ENCODE measurements at regions not wholly inside any gene's neighbourhood (a gene's known extent, or its start where the extent isn't known, plus 50 kb on each side); places are given as distances from the start of the nearest gene placed in this dataset.

DNA sequence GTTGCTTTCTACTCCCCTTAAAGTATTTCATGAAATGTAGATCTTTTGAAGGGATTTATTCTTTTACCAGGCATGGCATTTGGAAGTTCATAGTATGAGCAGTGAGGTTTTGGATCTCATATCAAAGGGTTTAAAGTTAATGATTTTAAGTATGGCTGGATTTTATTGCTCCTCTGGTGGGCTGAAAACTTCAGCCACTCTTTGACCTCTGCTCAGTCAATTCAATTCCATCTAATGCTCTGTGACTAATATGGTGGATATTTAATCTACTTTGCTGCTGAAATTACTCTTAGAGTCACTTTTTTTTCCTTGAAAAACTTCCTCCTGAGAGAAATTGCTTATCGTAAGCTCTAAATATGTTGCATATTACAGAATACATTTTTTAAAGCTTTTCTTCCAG, 218.6 kb downstream of the NR2F2 start:
- ChIA-PET POLR2A (no interaction called here), CTCF (ENCODE audit: unreplicated experiment) (no interaction called here)
- Histone ChIP-seq H3K79me2 (ENCODE audit: insufficient read depth, low read depth, low read length) (no peaks in the 10 kb centered on the region), H3K4me3 (ENCODE audit: low read depth, low read length, poor library complexity, severe bottlenecking) (no peak overlapping the region), H3K9me3 (ENCODE audit: low read length) (no peaks in the 10 kb centered on the region), H3K4me2 (ENCODE audit: low read length) (no peak overlapping the region), H3K36me3 (ENCODE audit: insufficient read depth, low read length) (no peaks in the 10 kb centered on the region), H4K20me1 (ENCODE audit: insufficient read depth, low read length) (no peaks in the 10 kb centered on the region), H3K27ac (ENCODE audit: low read depth, low read length, poor library complexity, severe bottlenecking) (no peak overlapping the region), H2AFZ (ENCODE audit: low read length) (no peak overlapping the region), H3K9me2 (ENCODE audit: insufficient read depth, low read length) (no peaks in the 10 kb centered on the region), H3K4me1 (ENCODE audit: insufficient read depth, low read length, poor library complexity, severe bottlenecking) (no peaks in the 10 kb centered on the region)
- no peak for DNase-seq (ENCODE audit: low spot score)
- TF ChIP-seq, protein P1, sequence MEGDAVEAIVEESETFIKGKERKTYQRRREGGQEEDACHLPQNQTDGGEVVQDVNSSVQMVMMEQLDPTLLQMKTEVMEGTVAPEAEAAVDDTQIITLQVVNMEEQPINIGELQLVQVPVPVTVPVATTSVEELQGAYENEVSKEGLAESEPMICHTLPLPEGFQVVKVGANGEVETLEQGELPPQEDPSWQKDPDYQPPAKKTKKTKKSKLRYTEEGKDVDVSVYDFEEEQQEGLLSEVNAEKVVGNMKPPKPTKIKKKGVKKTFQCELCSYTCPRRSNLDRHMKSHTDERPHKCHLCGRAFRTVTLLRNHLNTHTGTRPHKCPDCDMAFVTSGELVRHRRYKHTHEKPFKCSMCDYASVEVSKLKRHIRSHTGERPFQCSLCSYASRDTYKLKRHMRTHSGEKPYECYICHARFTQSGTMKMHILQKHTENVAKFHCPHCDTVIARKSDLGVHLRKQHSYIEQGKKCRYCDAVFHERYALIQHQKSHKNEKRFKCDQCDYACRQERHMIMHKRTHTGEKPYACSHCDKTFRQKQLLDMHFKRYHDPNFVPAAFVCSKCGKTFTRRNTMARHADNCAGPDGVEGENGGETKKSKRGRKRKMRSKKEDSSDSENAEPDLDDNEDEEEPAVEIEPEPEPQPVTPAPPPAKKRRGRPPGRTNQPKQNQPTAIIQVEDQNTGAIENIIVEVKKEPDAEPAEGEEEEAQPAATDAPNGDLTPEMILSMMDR (conservative IDR thresholded peaks at IDR 0.05; ENCODE audit: low read length), result no peak
- no peak for TF ChIP-seq EZH2phosphoT487 (IDR thresholded peaks at IDR 0.05; ENCODE audit: borderline replicate concordance, low read depth, low read length)
- intact Hi-C loops (cut with micrococcal nuclease; ENCODE audit: unreplicated experiment), result no loop called here
- no TSS peak for BruUV-seq (replicated peaks)

DNA sequence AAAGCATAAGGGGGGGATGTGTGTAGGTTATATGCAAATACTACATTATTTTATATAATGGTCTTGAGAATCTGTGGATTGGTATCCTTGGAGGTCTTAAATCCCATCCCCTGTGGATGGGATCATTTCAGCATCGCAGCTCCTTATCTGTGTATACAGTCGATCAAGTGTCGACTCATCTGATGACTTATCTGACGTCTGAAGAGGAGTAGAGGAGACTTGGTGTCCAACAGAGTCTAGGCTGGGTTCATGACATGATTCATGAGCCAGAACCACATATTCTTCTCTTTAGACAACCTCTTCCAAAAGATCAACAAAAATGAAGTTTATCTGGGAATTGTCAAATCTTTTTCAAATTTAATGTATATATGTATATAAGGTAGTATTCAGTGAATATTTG, 220.7 kb downstream of the NR2F2 start:
- no peak overlapping the region for H3K4me2 ChIP-seq (ENCODE audit: low read length)

GRCh38 chr15:96551722-96552121, 221.2 kb downstream of the NR2F2 start:
- intact Hi-C loops (cut with micrococcal nuclease; ENCODE audit: unreplicated experiment), result no loop called here
- H3K4me1 ChIP-seq (ENCODE audit: insufficient read depth, low read length, poor library complexity, severe bottlenecking), result no peaks in the 10 kb centered on the region
- no peak for DNase-seq (ENCODE audit: low spot score)
- no peaks in the 10 kb centered on the region for H3K9me3 ChIP-seq (ENCODE audit: low read length)
- ChIA-PET CTCF (ENCODE audit: unreplicated experiment) (no interaction called here), POLR2A (no interaction called here)
- H4K20me1 ChIP-seq (ENCODE audit: insufficient read depth, low read length), result no peaks in the 10 kb centered on the region
- no peak overlapping the region for H3K4me2 ChIP-seq (ENCODE audit: low read length)
- no peaks in the 10 kb centered on the region for H3K9me2 ChIP-seq (ENCODE audit: insufficient read depth, low read length)
- H3K79me2 ChIP-seq (ENCODE audit: insufficient read depth, low read depth, low read length), result no peaks in the 10 kb centered on the region
- BruUV-seq (replicated peaks), result no TSS peak
- H3K27ac ChIP-seq (ENCODE audit: low read depth, low read length, poor library complexity, severe bottlenecking), result no peak overlapping the region
- no peak for TF ChIP-seq EZH2phosphoT487 (IDR thresholded peaks at IDR 0.05; ENCODE audit: borderline replicate concordance, low read depth, low read length)
- TF ChIP-seq, protein P1 (conservative IDR thresholded peaks at IDR 0.05; ENCODE audit: low read length), result no peak
- no peaks in the 10 kb centered on the region for H3K36me3 ChIP-seq (ENCODE audit: insufficient read depth, low read length)
- no peak overlapping the region for H3K4me3 ChIP-seq (ENCODE audit: low read depth, low read length, poor library complexity, severe bottlenecking)
- H2AFZ ChIP-seq (ENCODE audit: low read length), result no peak overlapping the region

More for the DNA sequence above, 220.7 kb downstream of the NR2F2 start:
- Histone ChIP-seq H3K9me3 (ENCODE audit: low read length) (no peaks in the 10 kb centered on the region), H4K20me1 (ENCODE audit: insufficient read depth, low read length) (no peaks in the 10 kb centered on the region), H3K9me2 (ENCODE audit: insufficient read depth, low read length) (no peaks in the 10 kb centered on the region), H3K79me2 (ENCODE audit: insufficient read depth, low read depth, low read length) (no peaks in the 10 kb centered on the region), H3K4me1 (ENCODE audit: insufficient read depth, low read length, poor library complexity, severe bottlenecking) (no peaks in the 10 kb centered on the region), H3K27ac (ENCODE audit: low read depth, low read length, poor library complexity, severe bottlenecking) (no peak overlapping the region), H3K4me3 (ENCODE audit: low read depth, low read length, poor library complexity, severe bottlenecking) (no peak overlapping the region), H2AFZ (ENCODE audit: low read length) (no peak overlapping the region), H3K36me3 (ENCODE audit: insufficient read depth, low read length) (no peaks in the 10 kb centered on the region)
- BruUV-seq (replicated peaks), result no TSS peak
- POLR2A ChIA-PET, result no interaction called here
- DNase-seq (ENCODE audit: low spot score), result no peak
- CTCF ChIA-PET (ENCODE audit: unreplicated experiment), result no interaction called here
- intact Hi-C loops (cut with micrococcal nuclease; ENCODE audit: unreplicated experiment), result no loop called here
- TF ChIP-seq, protein P1 (conservative IDR thresholded peaks at IDR 0.05; ENCODE audit: low read length), result no peak
- no peak for TF ChIP-seq EZH2phosphoT487 (IDR thresholded peaks at IDR 0.05; ENCODE audit: borderline replicate concordance, low read depth, low read length)
